GM18505 (cell line): ENCODE measurements at regions not wholly inside any gene's neighbourhood (a gene's known extent, or its start where the extent isn't known, plus 50 kb on each side); places are given as distances from the start of the nearest gene placed in this dataset.
"Not testable (repeated sequence)": the region's sequence is repeated elsewhere in the genome, so short reads cannot be mapped to it uniquely, and the experiment has no call there.

Experiments used
- ATAC-seq: cut with Tn5 transposase; IDR thresholded peaks from one replicate; pipeline ENCODE4 v1.9.1; 2021; ENCODE audit not compliant: unreplicated experiment
- POLR2A ChIP-seq: IDR thresholded peaks from 4 replicates; pipeline ENCODE4 v1.6.1; 2011; ENCODE audit warnings: borderline replicate concordance; ENCODE audit not compliant: insufficient read depth, insufficient read length; ENCODE audit errors: extremely low read depth

- TF ChIP-seq POLR2A, result no peak
- ATAC-seq, result no peak
Measured at GRCh38 chrX:128438082-128438481, 385.9 kb upstream of the ACTRT1 start.

DNA sequence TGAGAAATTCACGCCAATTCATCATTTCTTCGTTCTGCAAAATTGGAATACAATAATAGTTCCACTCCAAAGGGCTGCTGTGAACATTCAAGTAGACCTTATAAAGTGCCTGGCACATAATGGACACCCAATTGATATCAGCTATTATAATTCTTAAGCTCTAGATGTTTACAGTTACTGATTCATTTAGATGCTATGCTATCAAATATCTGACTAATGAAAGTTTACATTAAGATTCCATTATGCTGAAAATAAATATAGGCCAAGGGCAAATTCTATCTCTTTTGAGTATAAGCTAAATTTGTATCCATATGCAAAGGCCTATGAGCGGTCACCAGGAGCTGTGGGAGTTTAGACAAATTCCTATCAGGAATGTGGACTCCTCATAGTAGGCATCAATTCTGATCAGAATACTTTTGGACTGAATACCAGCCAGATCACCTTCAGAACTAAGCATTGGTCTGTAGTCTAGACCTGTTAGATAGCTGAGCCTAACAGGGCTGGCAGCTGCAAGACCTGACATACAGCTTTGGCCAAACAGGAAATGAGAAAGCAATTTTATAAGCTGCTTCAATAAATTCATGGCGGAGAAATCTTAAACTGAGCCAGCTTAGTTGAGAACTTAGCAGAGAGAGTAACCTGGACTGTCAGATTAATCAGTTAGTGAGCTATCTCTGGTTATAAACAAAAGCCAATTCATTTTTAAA, 384.3 kb upstream of the ACTRT1 start:
- TF ChIP-seq POLR2A, result no peak
- ATAC-seq, result no peak

DNA sequence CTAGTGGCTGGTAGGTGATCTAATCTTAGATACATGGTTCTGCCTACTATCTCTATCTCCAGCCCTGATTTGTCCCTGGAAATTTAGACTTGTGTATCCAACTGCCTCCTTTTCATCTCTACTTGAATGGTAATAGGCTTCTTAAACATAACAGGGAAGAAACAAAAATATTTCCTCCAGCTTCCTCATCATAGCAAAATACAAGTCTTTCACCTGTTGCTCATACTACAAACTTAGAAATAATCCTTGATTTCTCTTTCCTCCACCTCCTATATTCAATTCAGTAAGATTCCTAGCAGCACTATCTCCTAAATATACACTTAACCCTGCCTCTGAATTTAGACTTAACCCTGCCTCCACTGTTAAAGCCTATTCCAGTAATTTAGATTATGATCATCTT, 373.3 kb upstream of the ACTRT1 start:
- TF ChIP-seq POLR2A, result no peak
- no peak for ATAC-seq

GRCh38 chrX:128408842-128409241, 356.6 kb upstream of the ACTRT1 start:
- no peak for ATAC-seq
- TF ChIP-seq POLR2A, result no peak

GRCh38 chrX:128396601-128397000, 344.4 kb upstream of the ACTRT1 start:
- ATAC-seq, result no peak
- TF ChIP-seq POLR2A, result no peak

DNA sequence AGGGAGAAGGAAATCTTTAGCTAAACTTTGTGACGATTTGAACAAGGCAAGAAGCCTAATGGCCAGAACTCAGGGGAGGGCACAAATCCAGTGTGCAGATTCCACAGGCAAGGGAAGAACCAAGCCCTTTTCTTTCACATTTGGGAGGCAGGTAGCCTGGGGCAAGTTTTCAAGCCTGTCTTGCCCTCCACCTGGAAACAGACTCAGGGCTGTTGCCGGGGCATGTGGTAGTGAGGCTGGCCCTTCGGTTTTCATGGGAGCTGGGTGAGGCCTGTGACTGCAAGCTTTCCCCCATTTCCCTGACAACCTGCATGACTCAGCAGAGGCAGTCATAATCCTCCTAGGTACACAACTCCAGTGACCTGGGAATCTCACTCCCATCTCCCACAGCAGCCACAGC, 331.6 kb upstream of the ACTRT1 start:
- ATAC-seq, result not testable (repeated sequence)

- ATAC-seq, result no peak
- no peak for TF ChIP-seq POLR2A
Measured at GRCh38 chrX:128365492-128365891, 313.3 kb upstream of the ACTRT1 start.

- no peak for TF ChIP-seq POLR2A
- ATAC-seq, result no peak
Measured at GRCh38 chrX:128335671-128336070, 283.5 kb upstream of the ACTRT1 start.

- no peak for ATAC-seq
- no peak for TF ChIP-seq POLR2A
Measured at GRCh38 chrX:128334821-128335220, 282.6 kb upstream of the ACTRT1 start.

- no peak for ATAC-seq
- no peak for TF ChIP-seq POLR2A
Measured at GRCh38 chrX:128310912-128311311, 258.7 kb upstream of the ACTRT1 start.

GRCh38 chrX:128309311-128309710, 257.1 kb upstream of the ACTRT1 start:
- no peak for ATAC-seq
- no peak for TF ChIP-seq POLR2A

DNA sequence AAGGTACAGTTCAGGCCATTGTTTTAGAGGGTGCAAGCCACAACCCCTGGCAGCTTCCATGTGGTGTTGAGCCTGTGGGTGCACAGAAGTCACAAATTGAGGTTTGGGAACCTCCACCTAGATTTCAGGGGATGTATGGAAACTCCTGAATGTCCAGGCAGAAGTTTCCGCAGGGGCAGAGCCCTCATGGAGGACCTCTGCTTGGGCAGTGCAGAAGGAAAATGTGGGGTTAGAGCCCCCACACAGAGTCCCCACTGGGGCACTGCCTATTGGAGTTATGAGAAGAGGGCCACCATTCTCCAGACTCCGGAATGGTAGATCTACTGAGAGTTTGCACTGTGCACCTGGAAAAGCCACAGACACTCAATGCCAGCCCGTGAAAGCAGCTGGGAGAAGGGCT, 242.0 kb upstream of the ACTRT1 start:
- no peak for ATAC-seq
- no peak for TF ChIP-seq POLR2A

DNA sequence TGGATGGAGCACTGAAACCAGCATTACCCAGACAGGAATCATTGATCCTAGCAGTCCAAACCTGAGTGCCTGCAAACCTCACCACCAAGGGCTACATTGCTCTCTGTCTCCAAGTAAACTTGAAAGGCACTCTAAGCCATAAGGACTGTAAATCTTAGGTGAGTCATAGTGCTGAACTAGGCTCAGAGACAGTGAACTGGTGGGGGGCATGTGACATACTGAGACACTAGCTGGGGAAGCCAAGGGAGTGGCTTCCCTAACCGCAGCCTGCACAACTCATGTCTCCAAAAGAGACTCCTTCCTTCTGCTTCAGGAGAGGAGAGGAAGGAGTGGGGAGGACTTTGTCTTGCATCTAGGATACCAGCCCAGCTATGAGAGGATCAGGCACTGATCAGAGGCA, 235.5 kb upstream of the ACTRT1 start:
- no peak for TF ChIP-seq POLR2A
- ATAC-seq, result no peak

GRCh38 chrX:128250621-128251020, 198.4 kb upstream of the ACTRT1 start:
- no peak for TF ChIP-seq POLR2A
- no peak for ATAC-seq

GRCh38 chrX:128216364-128216763, 164.2 kb upstream of the ACTRT1 start:
- TF ChIP-seq POLR2A, result no peak
- ATAC-seq, result no peak
